ENCODE measurements at regions not wholly inside any gene's neighbourhood (a gene's known extent, or its start where the extent isn't known, plus 50 kb on each side); places are given as distances from the start of the nearest gene placed in this dataset.
A peak's percentile ranks its signal among the peaks of the same experiment; 100 is the strongest.

- TF ChIP-seq CTCF (conservative IDR thresholded peaks at IDR 0.05; ENCODE audit: low read length): no peak
- no peak overlapping the region for H3K4me3 ChIP-seq (ENCODE audit: low read length)
- DNase-seq (ENCODE audit: low read depth): no peak
Observed at GRCh38 chr15:95931619-95932018, 398.9 kb upstream of the NR2F2 start.

DNA sequence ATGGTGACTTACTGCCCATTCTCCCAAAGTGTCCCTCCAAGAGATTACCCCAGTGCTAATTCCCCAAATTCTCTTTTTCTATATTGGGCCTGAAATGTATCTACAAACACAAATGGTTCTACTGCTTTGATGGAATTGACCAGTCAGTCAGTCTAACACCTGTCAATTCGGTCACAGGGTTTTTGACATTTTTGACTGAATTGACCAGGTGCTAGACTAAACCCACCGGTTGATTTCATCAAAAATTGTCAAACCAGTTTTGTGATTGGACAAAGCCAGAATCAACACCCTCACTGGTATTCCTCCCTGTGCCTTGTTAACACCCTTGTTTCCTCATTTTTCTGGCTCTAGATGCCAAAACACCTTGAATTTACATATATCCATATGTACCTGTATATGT is 398.4 kb upstream of the NR2F2 start:
- no peak for DNase-seq (ENCODE audit: low read depth)
- no peak for TF ChIP-seq CTCF (conservative IDR thresholded peaks at IDR 0.05; ENCODE audit: low read length)
- H3K4me3 ChIP-seq (ENCODE audit: low read length): no peak overlapping the region

DNA sequence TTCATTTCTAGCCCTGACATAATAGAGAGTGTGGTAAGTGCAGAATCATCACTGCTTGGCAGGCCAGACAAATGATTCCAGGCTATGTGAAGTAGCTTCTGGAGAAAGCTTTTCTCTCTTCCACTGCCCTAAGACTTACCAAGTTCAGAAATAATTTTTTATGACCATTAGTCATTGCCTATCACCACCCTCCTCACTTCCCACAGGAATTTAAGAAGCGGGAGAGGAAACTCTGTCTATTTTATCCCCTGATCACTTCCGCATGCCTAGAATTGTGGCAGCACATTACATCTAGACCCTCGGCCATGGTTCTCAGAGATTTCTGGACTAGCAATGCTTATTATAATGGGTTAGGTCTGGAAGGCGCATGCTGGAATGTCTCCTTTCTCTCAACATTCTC is 397.8 kb upstream of the NR2F2 start:
- peak; percentile 77 for DNase-seq (ENCODE audit: low read depth)
- no peak overlapping the region for H3K4me3 ChIP-seq (ENCODE audit: low read length)
- no peak for TF ChIP-seq CTCF (conservative IDR thresholded peaks at IDR 0.05; ENCODE audit: low read length)

GRCh38 chr15:95935852-95936251 is 394.6 kb upstream of the NR2F2 start:
- no peak for DNase-seq (ENCODE audit: low read depth)
- TF ChIP-seq CTCF (conservative IDR thresholded peaks at IDR 0.05; ENCODE audit: low read length): no peak
- no peak overlapping the region for H3K4me3 ChIP-seq (ENCODE audit: low read length)

DNA sequence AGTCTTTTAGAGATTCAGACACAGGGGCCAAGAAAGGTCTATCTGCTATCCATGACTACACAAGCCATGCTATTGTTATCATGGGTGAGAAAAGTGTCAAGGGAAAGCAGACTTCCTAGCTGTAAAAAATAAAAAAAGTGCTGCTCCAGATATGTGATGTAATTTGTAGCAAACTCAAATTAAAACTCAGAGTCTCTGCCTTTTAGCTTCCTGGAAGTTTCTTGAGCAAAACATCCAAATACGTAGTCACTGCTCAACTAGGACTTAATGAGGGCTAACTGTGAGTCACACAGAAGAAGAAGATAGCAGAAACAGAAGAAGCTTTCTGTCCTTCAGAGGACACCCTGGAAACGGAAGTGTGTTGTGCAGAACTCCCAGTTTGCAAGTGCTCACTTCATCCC is 393.4 kb upstream of the NR2F2 start:
- DNase-seq (ENCODE audit: low read depth): peak; percentile 22
- H3K4me3 ChIP-seq (ENCODE audit: low read length): no peak overlapping the region
- no peak for TF ChIP-seq CTCF (conservative IDR thresholded peaks at IDR 0.05; ENCODE audit: low read length)

- no peak for DNase-seq (ENCODE audit: low read depth)
- no peak overlapping the region for H3K4me3 ChIP-seq (ENCODE audit: low read length)
- TF ChIP-seq CTCF (conservative IDR thresholded peaks at IDR 0.05; ENCODE audit: low read length): no peak
Observed at GRCh38 chr15:95940431-95940985, 390.0 kb upstream of the NR2F2 start.

- no peak overlapping the region for H3K4me3 ChIP-seq (ENCODE audit: low read length)
- TF ChIP-seq CTCF (conservative IDR thresholded peaks at IDR 0.05; ENCODE audit: low read length): no peak
- DNase-seq (ENCODE audit: low read depth): no peak
Observed at GRCh38 chr15:95944193-95944592, 386.3 kb upstream of the NR2F2 start.

Measured in AG10803 (cell line).